ENCODE measurements at regions not wholly inside any gene's neighbourhood (a gene's known extent, or its start where the extent isn't known, plus 50 kb on each side); places are given as distances from the start of the nearest gene placed in this dataset.

DNA sequence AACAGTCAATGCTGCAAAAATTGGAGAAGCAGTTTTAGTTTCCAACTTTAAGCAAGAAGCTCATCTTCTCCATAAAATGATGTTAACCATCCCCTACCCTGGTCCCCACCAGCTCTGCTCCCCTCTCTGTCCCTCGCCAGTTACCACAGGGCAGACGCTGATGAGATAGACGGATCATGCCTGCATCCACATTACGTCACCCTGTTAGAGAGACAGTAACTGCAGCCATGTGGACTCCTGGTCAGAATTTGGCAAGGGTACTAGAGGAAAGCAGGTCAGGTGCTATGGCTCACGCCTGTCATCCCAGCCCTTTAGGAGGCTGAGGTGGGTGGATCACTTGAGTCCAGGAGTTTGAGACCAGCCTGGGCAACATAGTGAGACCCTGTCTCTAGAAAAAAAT lies 81.9 kb upstream of the FZD8 start:
- intact Hi-C loops (cut with DNase I; ENCODE audit: low total_unique reads) = no loop called here
- no peak overlapping the region for H3K4me3 ChIP-seq (ENCODE audit: low read depth, poor library complexity, severe bottlenecking)
- WGBS, 2 donors = 90 to 91% methylated on average over 5 of the region's 5 CpGs
- no peak for DNase-seq (ENCODE audit: low spot score in 2 of 2)
- no peak for TF ChIP-seq POLR2A (IDR thresholded peaks at IDR 0.05)
- TF ChIP-seq, protein P1, sequence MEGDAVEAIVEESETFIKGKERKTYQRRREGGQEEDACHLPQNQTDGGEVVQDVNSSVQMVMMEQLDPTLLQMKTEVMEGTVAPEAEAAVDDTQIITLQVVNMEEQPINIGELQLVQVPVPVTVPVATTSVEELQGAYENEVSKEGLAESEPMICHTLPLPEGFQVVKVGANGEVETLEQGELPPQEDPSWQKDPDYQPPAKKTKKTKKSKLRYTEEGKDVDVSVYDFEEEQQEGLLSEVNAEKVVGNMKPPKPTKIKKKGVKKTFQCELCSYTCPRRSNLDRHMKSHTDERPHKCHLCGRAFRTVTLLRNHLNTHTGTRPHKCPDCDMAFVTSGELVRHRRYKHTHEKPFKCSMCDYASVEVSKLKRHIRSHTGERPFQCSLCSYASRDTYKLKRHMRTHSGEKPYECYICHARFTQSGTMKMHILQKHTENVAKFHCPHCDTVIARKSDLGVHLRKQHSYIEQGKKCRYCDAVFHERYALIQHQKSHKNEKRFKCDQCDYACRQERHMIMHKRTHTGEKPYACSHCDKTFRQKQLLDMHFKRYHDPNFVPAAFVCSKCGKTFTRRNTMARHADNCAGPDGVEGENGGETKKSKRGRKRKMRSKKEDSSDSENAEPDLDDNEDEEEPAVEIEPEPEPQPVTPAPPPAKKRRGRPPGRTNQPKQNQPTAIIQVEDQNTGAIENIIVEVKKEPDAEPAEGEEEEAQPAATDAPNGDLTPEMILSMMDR (IDR thresholded peaks at IDR 0.05) = no peak

DNA sequence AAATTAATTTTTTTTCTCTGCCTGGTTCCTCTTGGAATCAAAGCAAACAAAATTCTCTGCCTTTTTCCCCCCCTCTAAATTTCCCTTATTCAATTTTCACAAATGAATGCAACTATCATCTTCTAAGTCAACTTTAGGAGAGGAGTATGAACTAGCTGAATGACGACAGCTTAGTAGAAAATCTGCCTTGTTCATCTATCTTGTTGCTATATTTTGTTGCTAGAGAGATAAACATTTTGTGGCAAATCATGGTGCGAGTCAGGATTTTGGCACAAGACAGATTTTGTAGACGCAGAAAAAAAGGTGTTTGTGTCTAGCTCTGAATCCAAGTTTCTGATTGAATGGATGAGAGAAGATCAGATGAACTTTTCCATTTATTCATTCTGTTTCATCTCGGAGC lies 81.0 kb upstream of the FZD8 start:
- H3K4me3 ChIP-seq (ENCODE audit: low read depth, poor library complexity, severe bottlenecking) = no peak overlapping the region
- TF ChIP-seq POLR2A (IDR thresholded peaks at IDR 0.05) = no peak
- TF ChIP-seq, protein P1 (IDR thresholded peaks at IDR 0.05) = no peak
- no peak for DNase-seq (ENCODE audit: low spot score in 2 of 2)
- intact Hi-C loops (cut with DNase I; ENCODE audit: low total_unique reads) = no loop called here
- WGBS, 2 donors = 45 to 57% methylated on average over 4 of the region's 4 CpGs

DNA sequence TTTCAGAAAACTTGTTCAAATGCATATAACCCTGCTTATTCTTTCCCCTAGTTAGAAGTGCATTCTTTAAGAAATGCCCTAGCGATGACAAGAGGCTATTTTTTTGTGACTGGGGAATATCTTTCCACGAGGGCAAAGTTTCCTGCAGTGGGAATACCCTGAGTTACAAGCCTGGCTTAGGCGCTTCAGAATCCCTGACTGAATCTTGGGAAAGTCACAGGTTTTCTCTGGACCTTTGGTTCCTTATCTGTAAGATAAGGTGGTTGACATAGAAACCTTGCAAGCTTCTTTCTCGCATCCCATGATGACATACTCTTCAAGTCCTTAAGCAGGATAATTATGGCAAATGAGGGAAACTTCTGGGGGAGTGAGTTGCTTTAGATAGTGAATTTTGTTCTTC lies 80.5 kb upstream of the FZD8 start:
- TF ChIP-seq, protein P1 (IDR thresholded peaks at IDR 0.05) = no peak
- no peak for TF ChIP-seq POLR2A (IDR thresholded peaks at IDR 0.05)
- no peak for DNase-seq (ENCODE audit: low spot score in 2 of 2)
- intact Hi-C loops (cut with DNase I; ENCODE audit: low total_unique reads) = no loop called here
- H3K4me3 ChIP-seq (ENCODE audit: low read depth, poor library complexity, severe bottlenecking) = no peak overlapping the region
- WGBS, 2 donors = 81 to 83% methylated on average over 4 of the region's 4 CpGs

DNA sequence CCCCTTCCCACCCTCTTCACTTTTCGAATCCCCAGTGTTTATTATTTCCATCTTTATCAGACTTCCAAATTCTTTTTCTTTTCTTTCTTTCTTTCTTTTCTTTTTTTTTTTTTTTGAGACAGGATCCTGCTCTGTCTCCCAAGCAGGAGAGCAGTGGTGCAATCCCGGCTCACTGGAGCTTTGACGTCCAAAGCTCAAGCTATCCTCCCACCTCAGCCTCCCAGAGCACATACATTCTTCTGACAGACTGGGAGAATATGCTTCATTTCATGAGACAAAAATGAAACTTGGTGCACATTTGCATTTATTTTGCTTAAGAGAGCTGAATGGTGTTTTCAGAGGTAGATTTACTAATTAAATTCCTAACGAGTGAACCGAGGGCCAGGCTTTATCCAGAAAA lies 80.1 kb upstream of the FZD8 start:
- 91 to 94% methylated on average over 5 of the region's 5 CpGs for WGBS, 2 donors
- TF ChIP-seq, protein P1 (IDR thresholded peaks at IDR 0.05) = no peak
- no peak for TF ChIP-seq POLR2A (IDR thresholded peaks at IDR 0.05)
- intact Hi-C loops (cut with DNase I; ENCODE audit: low total_unique reads) = no loop called here
- no peak overlapping the region for H3K4me3 ChIP-seq (ENCODE audit: low read depth, poor library complexity, severe bottlenecking)
- DNase-seq (ENCODE audit: low spot score in 2 of 2) = no peak

DNA sequence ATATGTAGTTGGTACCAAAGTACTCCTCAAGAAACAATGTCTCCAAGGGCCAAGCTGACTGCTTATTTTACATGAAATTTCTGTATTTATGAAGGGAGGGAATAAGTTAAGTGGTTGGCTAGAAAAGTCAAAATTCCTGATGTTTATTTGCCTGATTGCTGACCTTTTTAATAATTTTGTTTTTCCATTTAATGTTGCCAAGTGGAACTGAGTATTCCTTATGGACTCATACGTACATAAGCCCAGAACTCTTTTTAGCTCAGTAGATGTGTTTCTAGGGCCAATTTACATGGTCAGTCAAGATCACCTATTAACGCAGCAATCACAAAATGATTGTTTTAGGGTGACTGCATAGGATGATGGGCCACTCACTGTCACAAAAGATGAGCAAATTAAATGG lies 78.3 kb upstream of the FZD8 start:
- intact Hi-C loops (cut with DNase I; ENCODE audit: low total_unique reads) = no loop called here
- H3K4me3 ChIP-seq (ENCODE audit: low read depth, poor library complexity, severe bottlenecking) = no peak overlapping the region
- TF ChIP-seq, protein P1 (IDR thresholded peaks at IDR 0.05) = no peak
- no peak for TF ChIP-seq POLR2A (IDR thresholded peaks at IDR 0.05)
- DNase-seq (ENCODE audit: low spot score in 2 of 2) = no peak
- 82 to 86% methylated on average over 2 of the region's 2 CpGs for WGBS, 2 donors

DNA sequence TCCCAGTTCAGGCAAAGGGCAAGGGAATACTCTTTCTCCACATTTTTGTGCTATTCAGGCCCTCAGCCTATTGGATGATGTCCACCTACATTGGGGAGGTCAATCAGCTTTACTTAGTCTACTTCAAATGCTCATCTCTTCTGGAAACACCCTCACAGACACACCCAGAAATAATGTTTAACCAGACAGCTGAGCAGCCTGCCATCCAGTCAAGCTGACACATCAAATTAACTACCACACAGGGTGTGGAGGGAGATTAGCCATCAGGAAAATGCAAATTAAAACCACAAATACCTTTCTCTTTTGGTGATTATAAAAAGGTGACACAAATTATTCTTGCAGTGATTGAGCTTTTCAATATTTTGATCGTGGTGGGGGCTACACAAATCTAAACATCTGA lies 74.7 kb upstream of the FZD8 start:
- WGBS, 2 donors = 42 to 70% methylated on average over 1 of the region's 1 CpG
- TF ChIP-seq, protein P1 (IDR thresholded peaks at IDR 0.05) = no peak
- no peak for TF ChIP-seq POLR2A (IDR thresholded peaks at IDR 0.05)
- DNase-seq (ENCODE audit: low spot score in 2 of 2) = no peak
- no peak overlapping the region for H3K4me3 ChIP-seq (ENCODE audit: low read depth, poor library complexity, severe bottlenecking)
- intact Hi-C loops (cut with DNase I; ENCODE audit: low total_unique reads) = no loop called here

Measured in lower leg skin (tissue), 4 donors.